Keratinocyte (primary cell): ENCODE measurements at regions not wholly inside any gene's neighbourhood (a gene's known extent, or its start where the extent isn't known, plus 50 kb on each side); places are given as distances from the start of the nearest gene placed in this dataset.

Experiments used
- EZH2 ChIP-seq: IDR thresholded peaks from one replicate; pipeline ENCODE4 v1.6.1; 2012; ENCODE audit warnings: inconsistent platforms, mild to moderate bottlenecking, low read length, moderate library complexity
- TF ChIP-seq, protein P1 (sequence below), 3 experiments: IDR thresholded peaks in 1 of 3; conservative IDR thresholded peaks in 1 of 3; optimal IDR thresholded peaks in 1 of 3; 2 replicates in 2 of 3; 3 replicates in 1 of 3; pipeline versions ENCODE3 to v1.5.1; 2011; ENCODE audit warnings: low read length in 3 of 3, mild to moderate bottlenecking in 3 of 3, moderate library complexity in 2 of 3, control low read depth in 1 of 3, inconsistent platforms in 1 of 3; ENCODE audit not compliant: insufficient read depth in 2 of 3; ENCODE audit errors: extremely low read depth in 1 of 3

DNA sequence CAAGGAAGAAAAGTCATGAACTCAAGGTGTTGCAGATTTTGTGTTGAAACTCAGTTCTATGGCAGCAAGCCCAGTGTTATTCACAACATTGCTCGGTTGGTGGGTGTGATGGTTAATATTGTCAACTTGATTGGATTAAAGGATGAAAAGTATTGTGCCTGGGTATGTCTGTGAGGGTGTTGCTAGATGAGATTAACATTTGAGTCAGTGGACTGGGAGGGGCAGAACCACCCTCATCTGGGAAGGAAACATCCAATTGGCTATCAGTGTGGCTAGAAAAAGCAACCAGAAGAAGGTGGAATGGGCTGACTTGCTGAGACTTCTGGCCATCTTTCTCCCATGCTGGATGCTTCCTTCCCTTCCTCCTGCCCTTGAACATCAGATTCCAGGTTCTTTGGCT lies 353.2 kb downstream of the ADRA2A start:
- TF ChIP-seq, protein P1, sequence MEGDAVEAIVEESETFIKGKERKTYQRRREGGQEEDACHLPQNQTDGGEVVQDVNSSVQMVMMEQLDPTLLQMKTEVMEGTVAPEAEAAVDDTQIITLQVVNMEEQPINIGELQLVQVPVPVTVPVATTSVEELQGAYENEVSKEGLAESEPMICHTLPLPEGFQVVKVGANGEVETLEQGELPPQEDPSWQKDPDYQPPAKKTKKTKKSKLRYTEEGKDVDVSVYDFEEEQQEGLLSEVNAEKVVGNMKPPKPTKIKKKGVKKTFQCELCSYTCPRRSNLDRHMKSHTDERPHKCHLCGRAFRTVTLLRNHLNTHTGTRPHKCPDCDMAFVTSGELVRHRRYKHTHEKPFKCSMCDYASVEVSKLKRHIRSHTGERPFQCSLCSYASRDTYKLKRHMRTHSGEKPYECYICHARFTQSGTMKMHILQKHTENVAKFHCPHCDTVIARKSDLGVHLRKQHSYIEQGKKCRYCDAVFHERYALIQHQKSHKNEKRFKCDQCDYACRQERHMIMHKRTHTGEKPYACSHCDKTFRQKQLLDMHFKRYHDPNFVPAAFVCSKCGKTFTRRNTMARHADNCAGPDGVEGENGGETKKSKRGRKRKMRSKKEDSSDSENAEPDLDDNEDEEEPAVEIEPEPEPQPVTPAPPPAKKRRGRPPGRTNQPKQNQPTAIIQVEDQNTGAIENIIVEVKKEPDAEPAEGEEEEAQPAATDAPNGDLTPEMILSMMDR (optimal IDR thresholded peaks at IDR 0.05 in 1 of 3, IDR thresholded peaks at IDR 0.05 in 1 of 3, conservative IDR thresholded peaks at IDR 0.05 in 1 of 3; ENCODE audit: extremely low read depth in 1 of 3, insufficient read depth in 2 of 3, low read length in 3 of 3), result no peak
- no peak for TF ChIP-seq EZH2
